HG02938 (cell line): ENCODE measurements at regions not wholly inside any gene's neighbourhood (a gene's known extent, or its start where the extent isn't known, plus 50 kb on each side); places are given as distances from the start of the nearest gene placed in this dataset.
"Not testable (repeated sequence)": the region's sequence is repeated elsewhere in the genome, so short reads cannot be mapped to it uniquely, and the experiment has no call there.

Experiments
- ATAC-seq: cut with Tn5 transposase; IDR thresholded peaks from one replicate; pipeline ENCODE4 v1.9.1; 2021; ENCODE audit warnings: mild to moderate bottlenecking, moderate library complexity; ENCODE audit not compliant: unreplicated experiment

DNA sequence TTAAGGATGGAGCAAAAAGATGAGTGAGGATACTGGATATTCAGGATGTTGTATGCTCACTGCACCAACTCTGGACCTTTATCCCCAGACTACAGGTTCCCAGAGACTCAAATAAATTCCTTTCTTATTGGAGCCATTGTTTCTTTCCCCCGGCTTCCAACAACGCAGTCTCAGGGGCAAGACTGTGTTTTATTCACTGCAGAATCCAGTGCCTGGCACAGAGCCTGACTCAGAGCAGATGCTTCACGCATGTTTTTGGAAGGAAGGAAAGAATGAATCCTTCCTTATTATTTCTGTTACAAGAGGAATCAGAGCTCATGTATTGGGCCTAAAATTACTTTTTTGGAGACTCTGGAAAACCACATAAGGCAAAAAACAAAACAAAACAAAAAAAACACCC is 96.0 kb upstream of the VGLL4 start:
- no peak for ATAC-seq

DNA sequence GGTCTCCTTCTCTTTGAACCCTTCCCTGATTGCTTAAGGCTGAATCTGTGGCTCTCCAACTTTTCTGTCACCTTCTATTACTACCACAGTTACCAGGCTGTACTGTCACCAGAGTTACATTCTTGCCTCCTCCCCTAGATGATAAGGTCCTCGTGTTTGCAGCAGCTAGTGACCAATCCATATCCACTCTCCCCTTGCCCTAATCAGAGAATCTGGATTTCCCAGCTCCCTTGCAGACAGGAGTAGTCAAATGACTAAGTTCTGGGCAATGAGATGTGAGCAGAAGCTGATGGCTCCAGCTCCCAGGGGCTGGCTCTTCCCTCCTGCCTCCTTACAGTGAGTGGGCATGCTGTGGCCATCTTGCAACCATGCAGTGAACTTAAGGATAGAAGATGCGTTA is 95.4 kb upstream of the VGLL4 start:
- ATAC-seq: no peak

DNA sequence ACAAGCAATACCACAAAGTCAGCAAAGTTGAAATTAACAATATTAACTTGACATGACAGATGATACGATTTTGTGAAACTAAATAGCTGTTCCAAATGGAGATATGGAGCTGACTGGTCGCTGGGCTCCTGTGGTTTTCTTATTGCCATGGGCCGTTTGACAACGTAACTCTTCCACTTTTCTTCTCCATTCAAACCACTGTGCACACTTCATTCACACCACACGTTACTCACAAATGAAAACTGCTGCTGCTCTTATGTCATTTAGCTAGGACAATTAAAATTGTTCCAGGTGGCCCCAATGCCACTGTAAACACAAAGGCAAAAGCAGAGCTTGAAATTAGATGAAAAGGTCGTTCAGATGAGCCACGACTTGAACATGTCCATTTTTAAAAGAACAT is 94.0 kb upstream of the VGLL4 start:
- ATAC-seq: no peak

DNA sequence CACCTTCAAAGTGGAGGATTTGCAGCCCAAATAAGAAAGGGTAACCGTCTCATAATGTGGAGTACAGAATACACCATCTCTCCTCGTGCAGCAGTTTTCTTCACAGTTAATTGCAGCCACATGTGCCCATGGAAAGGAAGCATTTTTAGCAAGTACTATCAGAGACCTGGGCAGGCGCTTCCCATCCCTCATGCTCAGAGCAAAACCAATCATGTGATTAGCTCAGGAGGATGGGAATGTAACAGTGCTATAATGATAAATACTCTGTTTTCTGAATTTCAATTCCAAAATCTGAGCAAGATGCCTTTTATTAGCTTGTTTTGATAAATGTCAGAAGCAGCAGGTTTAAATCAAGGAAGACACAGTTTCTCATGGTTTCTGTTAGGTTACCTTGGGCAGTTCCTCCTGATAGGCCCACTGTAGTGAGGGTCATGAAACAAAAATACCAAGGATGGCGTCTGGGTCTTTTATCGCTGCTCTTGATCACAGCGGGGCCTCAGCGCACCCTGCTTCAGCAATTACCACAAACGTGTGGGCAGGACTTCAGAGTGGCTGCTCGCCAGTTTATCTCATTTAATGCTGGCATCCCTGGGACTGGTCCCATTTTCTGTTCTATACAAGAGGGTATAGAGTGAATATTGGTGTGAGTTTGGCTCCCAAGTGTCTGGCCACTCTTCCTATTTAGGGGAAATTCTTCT is 92.6 kb upstream of the VGLL4 start:
- no peak for ATAC-seq

GRCh38 chr3:11735638-11736037 is 91.9 kb upstream of the VGLL4 start:
- ATAC-seq: no peak

DNA sequence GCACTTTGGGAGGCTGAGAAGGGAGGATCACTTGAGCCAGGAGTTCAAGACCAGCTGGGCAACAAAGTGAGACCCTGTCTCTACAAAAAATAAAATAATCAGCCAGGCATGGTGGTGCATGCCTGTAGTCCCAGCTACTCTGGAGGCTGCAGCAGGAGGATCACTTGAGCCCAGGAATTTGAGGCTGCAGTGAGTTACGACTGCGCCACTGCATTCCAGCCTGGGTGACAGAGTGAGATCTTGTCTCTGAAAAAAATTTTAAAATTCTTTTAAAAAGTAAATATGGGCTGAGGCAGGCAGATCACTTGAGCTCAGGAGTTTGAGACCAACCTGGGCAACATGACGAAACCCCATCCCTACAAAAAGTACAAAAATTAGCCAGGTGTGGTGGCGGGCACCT is 91.4 kb upstream of the VGLL4 start:
- not testable (repeated sequence) for ATAC-seq

- no peak for ATAC-seq
These were observed 90.2 kb upstream of the VGLL4 start for GRCh38 chr3:11733914-11734313.

DNA sequence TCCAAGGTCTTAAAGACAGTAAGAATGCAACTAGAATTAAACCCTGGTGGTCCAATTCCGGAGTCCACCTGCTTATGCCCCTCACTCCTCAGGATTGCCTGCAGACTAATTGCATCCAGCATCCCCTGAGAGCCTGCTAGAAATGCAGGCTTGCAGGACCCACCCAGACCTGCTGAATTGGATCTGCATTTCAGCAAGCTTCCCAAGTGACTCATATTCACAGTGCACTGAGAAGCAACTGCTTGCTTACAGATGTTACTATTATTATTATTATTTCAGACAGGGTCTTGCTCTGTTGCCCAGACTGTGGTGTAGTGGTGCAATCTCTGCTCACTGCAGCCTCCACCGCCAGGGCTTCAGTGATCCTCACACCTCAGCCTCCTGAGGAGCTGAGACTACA is 83.5 kb upstream of the VGLL4 start:
- no peak for ATAC-seq

DNA sequence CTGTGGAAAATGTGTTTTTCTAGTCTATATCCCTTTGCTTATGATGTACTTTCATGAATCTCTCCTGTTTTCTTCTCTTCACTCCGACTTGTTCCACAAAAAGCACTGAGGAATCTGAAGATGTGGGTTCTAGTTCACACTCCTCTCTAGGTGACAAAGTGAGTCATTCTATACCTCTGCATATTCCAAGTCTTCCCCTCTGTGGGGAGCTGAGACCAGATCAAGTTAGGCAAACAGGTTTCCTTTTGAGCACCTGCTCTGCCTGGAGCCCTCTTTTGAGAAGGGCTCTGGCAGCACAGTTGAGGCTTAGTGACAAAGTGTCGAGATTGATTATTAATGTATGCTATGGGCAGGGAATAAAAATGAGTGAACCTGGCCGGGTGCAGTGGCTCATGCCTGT is 82.4 kb upstream of the VGLL4 start:
- no peak for ATAC-seq

DNA sequence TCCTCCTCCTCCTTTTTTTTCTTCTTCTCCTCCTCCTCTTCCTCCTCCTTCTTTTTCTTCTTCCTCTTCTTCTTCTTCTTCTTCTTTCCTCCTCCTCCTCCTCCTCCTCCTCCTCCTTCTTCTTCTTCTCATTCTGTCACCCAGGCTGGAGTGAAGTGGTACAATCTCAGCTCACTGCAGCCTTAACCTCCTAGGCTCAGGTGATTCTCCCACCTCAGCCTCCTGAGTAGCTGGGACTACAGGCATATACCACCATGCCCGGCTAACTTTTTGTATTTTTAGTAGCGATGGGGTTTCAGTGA is 81.6 kb upstream of the VGLL4 start:
- ATAC-seq: not testable (repeated sequence)

DNA sequence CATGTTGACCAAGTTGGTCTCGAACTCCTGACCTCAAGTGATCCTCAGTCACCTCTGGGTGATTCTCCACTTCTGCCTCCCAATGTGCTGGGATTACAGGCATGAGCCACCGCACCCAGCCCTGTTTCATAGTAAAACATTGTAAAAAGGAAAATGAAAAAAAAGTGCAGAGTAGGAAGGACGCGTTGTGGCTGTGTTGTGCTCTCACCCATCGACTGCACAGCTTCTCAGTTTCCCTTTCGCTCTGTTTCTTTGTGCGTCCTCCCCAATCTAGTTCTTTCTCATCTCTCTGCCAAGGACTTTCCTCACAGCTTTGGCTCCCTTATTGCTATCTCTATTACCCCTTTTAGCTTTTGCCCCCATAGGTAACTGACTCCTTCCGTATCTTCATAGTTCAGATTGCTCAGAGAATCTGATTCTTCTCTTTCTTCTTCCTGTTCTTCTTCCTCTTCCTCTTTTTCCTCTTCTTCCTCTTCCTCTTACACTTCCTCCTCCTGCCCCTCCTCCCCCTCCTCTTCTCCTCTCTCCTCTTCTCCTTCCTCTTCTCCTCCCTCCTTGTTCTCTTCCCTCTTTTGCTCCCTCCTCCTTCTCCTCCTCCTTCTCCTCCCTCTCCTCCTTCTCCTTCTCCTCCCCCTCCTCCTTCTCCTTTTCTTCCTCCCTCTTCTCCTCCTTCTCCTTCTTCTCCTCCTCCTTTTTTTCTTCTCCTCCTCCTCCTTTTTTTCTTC is 81.1 kb upstream of the VGLL4 start:
- peak; percentile 69 for ATAC-seq

DNA sequence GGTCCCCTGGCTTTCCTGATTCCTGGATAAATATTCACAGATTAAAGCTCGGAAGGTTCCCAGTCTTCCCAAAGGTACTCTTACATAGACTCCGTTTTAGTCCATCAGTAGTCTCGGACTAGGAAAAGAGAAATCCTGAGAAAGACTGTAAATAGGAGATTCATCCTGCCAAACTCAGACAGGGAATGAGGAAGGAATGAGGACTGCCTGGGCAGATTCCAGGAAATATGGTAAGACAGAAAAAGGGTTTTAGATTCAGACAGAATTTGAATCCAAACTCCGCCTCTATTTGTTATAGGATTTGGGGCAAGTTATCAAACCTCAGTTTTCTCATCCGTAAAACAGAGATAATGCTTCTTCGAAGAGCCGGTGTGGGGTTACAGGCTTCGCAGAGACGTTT is 77.8 kb upstream of the VGLL4 start:
- no peak for ATAC-seq

- ATAC-seq: no peak
These were observed 77.2 kb upstream of the VGLL4 start for GRCh38 chr3:11720917-11721411.

DNA sequence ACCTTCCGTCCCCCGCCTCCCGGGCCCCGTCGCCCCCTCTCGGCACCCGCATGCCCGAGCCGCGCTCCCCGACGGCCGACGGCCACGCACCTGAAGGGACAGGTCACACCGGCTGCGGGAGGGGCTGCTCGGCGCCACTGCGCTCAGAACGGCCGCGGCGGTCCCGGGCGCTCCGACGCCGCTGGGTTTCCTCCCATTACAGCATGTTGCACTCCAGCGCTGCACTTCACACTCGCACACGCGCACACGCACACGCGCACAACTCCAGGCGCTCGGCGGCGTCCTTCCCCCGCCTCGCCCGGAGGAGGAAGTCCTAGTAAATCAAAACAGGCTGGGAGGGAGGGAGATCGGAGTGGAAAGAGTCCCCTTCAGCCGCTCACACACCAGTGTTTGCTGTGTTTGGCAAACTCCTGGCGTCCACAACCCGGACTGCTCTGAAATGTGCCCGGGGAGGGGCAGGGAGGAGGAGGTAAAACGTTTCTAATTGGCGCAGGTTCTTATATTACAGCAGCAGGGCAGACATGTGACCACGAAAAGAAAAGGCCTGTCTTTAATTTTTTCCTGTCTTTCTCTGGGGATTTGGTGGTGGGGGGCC is 76.7 kb upstream of the VGLL4 start:
- peak; percentile 36 for ATAC-seq

DNA sequence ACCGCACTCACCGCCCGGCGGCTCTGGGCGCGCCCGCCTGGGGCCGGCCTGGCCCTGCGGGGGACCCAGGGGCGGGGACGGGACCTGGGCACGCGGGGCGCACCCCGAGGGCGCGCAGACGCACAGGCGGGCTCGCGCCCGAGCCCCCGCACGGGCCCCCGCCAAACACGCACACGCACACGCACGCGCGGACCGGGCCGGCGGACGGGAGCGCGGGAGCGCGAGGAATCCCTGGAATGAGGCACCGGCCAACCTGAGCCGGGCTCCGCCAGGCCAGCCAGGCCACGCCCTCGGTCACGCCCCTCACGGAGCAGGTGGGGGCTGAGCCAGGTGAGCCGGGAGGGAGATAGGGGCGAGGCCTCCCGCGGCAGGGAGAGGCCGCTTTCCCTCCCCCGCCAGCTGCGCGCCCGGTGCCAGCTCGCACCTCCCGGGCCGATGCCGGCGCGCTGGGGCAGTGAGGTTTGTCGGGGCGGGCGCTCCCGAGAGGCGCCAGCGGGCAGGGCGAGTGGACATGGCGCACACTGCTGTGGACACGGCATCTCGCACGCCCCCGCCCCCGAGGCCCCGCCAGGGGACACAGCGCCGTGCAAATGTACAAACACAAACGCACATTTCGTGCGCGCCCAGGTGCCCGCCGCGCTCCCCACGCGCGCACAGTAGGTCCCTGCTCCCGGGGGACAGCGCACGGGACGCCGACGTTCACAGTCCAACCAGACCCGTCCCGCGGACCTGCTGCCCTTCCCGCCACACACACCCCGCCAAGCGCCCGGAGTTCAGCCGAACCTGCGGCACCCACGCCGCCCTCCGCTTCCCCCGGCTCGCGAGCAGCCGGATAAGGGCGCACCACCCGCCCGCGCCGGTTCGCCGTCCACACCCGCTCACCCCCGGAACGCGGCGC is 75.9 kb upstream of the VGLL4 start:
- peak; percentile 58 for ATAC-seq

DNA sequence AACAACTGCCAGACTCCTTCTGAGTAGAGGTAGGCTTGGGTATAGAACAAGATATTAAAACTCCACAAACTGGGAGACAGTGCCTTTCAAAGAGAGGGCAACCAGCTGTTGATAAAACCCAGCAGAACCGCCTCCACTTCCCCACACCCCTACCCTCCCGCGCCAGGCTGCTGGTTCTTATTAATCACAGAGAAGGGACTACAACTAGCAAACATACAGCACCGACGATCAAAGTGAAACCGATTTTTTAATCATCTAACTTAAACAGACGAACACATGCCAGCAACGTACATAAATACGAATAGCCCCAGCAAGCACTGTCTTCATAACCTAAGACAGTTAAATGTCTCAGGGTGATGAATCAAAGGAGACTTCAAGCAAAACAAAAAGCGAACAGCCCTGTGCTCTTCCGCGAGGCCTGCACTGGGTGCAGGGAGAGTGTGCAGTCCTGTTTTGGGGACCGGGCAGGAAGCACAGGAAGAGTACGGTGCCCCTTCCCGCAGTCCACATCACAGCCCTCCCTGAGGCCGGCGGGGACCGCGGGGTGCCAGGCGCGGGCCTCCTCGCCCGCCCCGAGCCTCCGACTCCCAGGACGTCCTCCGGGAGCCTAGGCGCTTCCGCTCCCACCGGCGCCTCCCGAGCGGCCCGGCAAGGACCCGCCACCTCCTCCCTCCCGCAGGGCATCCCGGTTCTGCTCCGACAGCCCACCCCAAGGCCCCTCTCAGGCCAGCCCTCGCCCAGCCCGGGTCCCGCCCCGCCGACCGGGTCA is 75.1 kb upstream of the VGLL4 start:
- ATAC-seq: peak; percentile 25

- ATAC-seq: peak; percentile 19
These were observed 74.3 kb upstream of the VGLL4 start for GRCh38 chr3:11717768-11718636.

- no peak for ATAC-seq
These were observed 73.6 kb upstream of the VGLL4 start for GRCh38 chr3:11717301-11717700.

- ATAC-seq: no peak
These were observed 73.0 kb upstream of the VGLL4 start for GRCh38 chr3:11716573-11717290.
